H1 (cell line): ENCODE measurements at regions not wholly inside any gene's neighbourhood (a gene's known extent, or its start where the extent isn't known, plus 50 kb on each side); places are given as distances from the start of the nearest gene placed in this dataset.

ENCODE experiments used
- CTCF ChIA-PET: fragments of 300-600 bp; sonication (Branson Sonifier 250); formaldehyde crosslinking; loops from one replicate; lab custom pipeline; 2021; ENCODE audit not compliant: partially characterized antibody; lab: Charles Lee
- POLR2A ChIA-PET: fragments of 300-600 bp; sonication (Branson Sonifier 250); formaldehyde crosslinking; loops from one replicate; lab custom pipeline; 2021; ENCODE audit warnings: inconsistent platforms; ENCODE audit not compliant: partially characterized antibody; lab: Charles Lee
- DNase-seq, 2 experiments: peaks; one replicate each; pipeline versions ENCODE4 v3.0.0 to v3.0.0-alpha.2; 2010 to 2022; ENCODE audit warnings: low spot score in 2 of 2, low read depth in 1 of 2, mixed read lengths in 1 of 2
- FAIRE-seq: peaks from 2 replicates; lab custom pipeline; 2011; peaks lifted over from hg19 to GRCh38; lab: Jason Lieb, UNC
- H2AFZ ChIP-seq: 2 replicates; pipeline ENCODE4 v1.8.1; 2012; ENCODE audit warnings: low read length, inconsistent platforms
- H2AK5ac ChIP-seq: 2 replicates; pipeline ENCODE4 v1.6.1; 2013; ENCODE audit warnings: low read depth, low read length
- H2BK120ac ChIP-seq: replicated peaks from 2 replicates; pipeline ENCODE3; 2013; ENCODE audit warnings: low read depth, low read length, inconsistent platforms
- H2BK12ac ChIP-seq: 2 replicates; pipeline ENCODE4 v1.6.1; 2013; ENCODE audit warnings: low read depth, low read length
- H2BK15ac ChIP-seq: 2 replicates; pipeline ENCODE4 v1.6.1; 2013; ENCODE audit warnings: low read length
- H2BK20ac ChIP-seq: 2 replicates; pipeline ENCODE4 v1.6.1; 2013; ENCODE audit warnings: low read length
- H2BK5ac ChIP-seq: 2 replicates; pipeline ENCODE4 v1.6.1; 2013; ENCODE audit warnings: low read depth, low read length
- H3K14ac ChIP-seq: 2 replicates; pipeline ENCODE4 v1.6.1; 2013; ENCODE audit warnings: inconsistent platforms; ENCODE audit not compliant: insufficient read length
- H3K18ac ChIP-seq: 2 replicates; pipeline ENCODE4 v1.6.1; 2013; ENCODE audit warnings: low read length; ENCODE audit errors: extremely low read depth
- H3K23ac ChIP-seq: 2 replicates; pipeline ENCODE4 v1.6.1; 2013; ENCODE audit warnings: inconsistent platforms; ENCODE audit not compliant: insufficient read length
- H3K23me2 ChIP-seq: 2 replicates; pipeline ENCODE4 v1.6.1; 2013; ENCODE audit warnings: low read depth, low read length
- H3K27ac ChIP-seq: 2 replicates; pipeline ENCODE4 v1.6.1; 2011; ENCODE audit warnings: low read depth, low read length, inconsistent platforms
- H3K27me3 ChIP-seq, 4 experiments: replicated peaks in 1 of 4; 1 replicate in 1 of 4; 2 replicates in 3 of 4; pipeline versions ENCODE4 v1.6.1 to v1.8.1; 2011 to 2013; ENCODE audit warnings: low read length in 3 of 4, mild to moderate bottlenecking in 3 of 4, inconsistent platforms in 2 of 4, mixed read lengths in 2 of 4, moderate library complexity in 1 of 4; ENCODE audit not compliant: control insufficient read depth in 3 of 4, insufficient read depth in 3 of 4; ENCODE audit errors: extremely low read depth in 1 of 4
- H3K36me3 ChIP-seq, 4 experiments: 2 replicates each; pipeline versions ENCODE4 v1.6.1 to v1.8.1; 2011 to 2013; ENCODE audit warnings: mild to moderate bottlenecking in 4 of 4, low read length in 3 of 4, moderate library complexity in 2 of 4, control low read depth in 1 of 4, inconsistent platforms in 1 of 4; ENCODE audit not compliant: insufficient read depth in 4 of 4, control insufficient read depth in 2 of 4
- H3K4ac ChIP-seq: replicated peaks from 2 replicates; pipeline ENCODE3; 2013; ENCODE audit warnings: low read length, low read depth, mixed read lengths, inconsistent platforms; ENCODE audit not compliant: insufficient read length
- H3K4me1 ChIP-seq, 4 experiments: replicated peaks in 1 of 4; 1 replicate in 1 of 4; 2 replicates in 3 of 4; pipeline versions ENCODE4 v1.6.1 to v1.8.1; 2011 to 2013; ENCODE audit warnings: low read length in 3 of 4, inconsistent platforms in 2 of 4, mixed read lengths in 1 of 4; ENCODE audit not compliant: insufficient read depth in 4 of 4, control insufficient read depth in 3 of 4
- H3K4me2 ChIP-seq, 2 experiments: 2 replicates each; pipeline versions ENCODE4 v1.6.1 to v1.8.1; 2011 to 2013; ENCODE audit warnings: low read depth in 2 of 2, low read length in 2 of 2, control low read depth in 1 of 2, inconsistent platforms in 1 of 2, mild to moderate bottlenecking in 1 of 2; ENCODE audit not compliant: insufficient read depth in 1 of 2
- H3K4me3 ChIP-seq, 4 experiments: fragments of 200-600, 300-600 bp in 1 of 4; sonication (generic), shearing (Covaris generic), sonication (Bioruptor Twin) in 1 of 4; 2 replicates each; pipeline versions ENCODE4 v1.5.1 to v1.8.1; 2011 to 2016; ENCODE audit warnings: low read length in 4 of 4, low read depth in 3 of 4, control low read depth in 2 of 4, inconsistent platforms in 2 of 4, mild to moderate bottlenecking in 2 of 4, mixed read lengths in 1 of 4, moderate library complexity in 1 of 4; ENCODE audit not compliant: insufficient read depth in 2 of 4; ENCODE audit errors: extremely low read depth in 1 of 4
- H3K56ac ChIP-seq: replicated peaks from 2 replicates; pipeline ENCODE3; 2013; ENCODE audit warnings: low read depth, mild to moderate bottlenecking, mixed read lengths, low read length, inconsistent platforms; ENCODE audit not compliant: insufficient read length
- H3K79me1 ChIP-seq: 2 replicates; pipeline ENCODE4 v1.6.1; 2013; ENCODE audit warnings: low read depth, low read length, control low read depth
- H3K79me2 ChIP-seq, 2 experiments: 2 replicates each; pipeline versions ENCODE4 v1.6.1 to v1.8.1; 2012 to 2013; ENCODE audit warnings: low read length in 2 of 2, mild to moderate bottlenecking in 2 of 2, inconsistent platforms in 1 of 2; ENCODE audit not compliant: insufficient read depth in 2 of 2, control insufficient read depth in 1 of 2
- H3K9ac ChIP-seq, 4 experiments: replicated peaks in 1 of 4; 1 replicate in 1 of 4; 2 replicates in 3 of 4; pipeline versions ENCODE4 v1.6.1 to v1.8.1; 2011 to 2013; ENCODE audit warnings: low read depth in 3 of 4, low read length in 3 of 4, control low read depth in 2 of 4, mild to moderate bottlenecking in 2 of 4, moderate library complexity in 2 of 4, inconsistent platforms in 1 of 4; ENCODE audit errors: extremely low read depth in 1 of 4
- H3K9me3 ChIP-seq, 2 experiments: 2 replicates each; pipeline versions ENCODE4 v1.6.1 to v1.8.1; 2012 to 2013; ENCODE audit warnings: mild to moderate bottlenecking in 2 of 2, moderate library complexity in 2 of 2, control low read depth in 1 of 2, inconsistent platforms in 1 of 2, low read depth in 1 of 2, low read length in 1 of 2, mixed read lengths in 1 of 2; ENCODE audit not compliant: insufficient read depth in 2 of 2
- H4K20me1 ChIP-seq, 2 experiments: replicated peaks in 1 of 2; 2 replicates each; pipeline versions ENCODE3 to v1.8.1; 2011 to 2013; ENCODE audit warnings: inconsistent platforms in 2 of 2, low read length in 2 of 2, mild to moderate bottlenecking in 1 of 2; ENCODE audit not compliant: insufficient read depth in 2 of 2, control insufficient read depth in 1 of 2
- H4K5ac ChIP-seq: 2 replicates; pipeline ENCODE4 v1.6.1; 2013; ENCODE audit warnings: low read length, low read depth, mixed read lengths, inconsistent platforms; ENCODE audit not compliant: insufficient read length
- H4K8ac ChIP-seq: 2 replicates; pipeline ENCODE4 v1.8.0; 2013; ENCODE audit warnings: mild to moderate bottlenecking, moderate library complexity, low read length, inconsistent platforms; ENCODE audit not compliant: insufficient read depth; ENCODE audit errors: extremely low read depth
- H4K91ac ChIP-seq: replicated peaks from 2 replicates; pipeline ENCODE3; 2013; ENCODE audit warnings: low read length, mixed read lengths, inconsistent platforms; ENCODE audit not compliant: insufficient read length
- ASH2L ChIP-seq: fragments of 200-600, 300-600 bp; sonication (generic); IDR thresholded peaks from one replicate; pipeline ENCODE4 v1.7.1; 2017; ENCODE audit warnings: low read length
- CBX5 ChIP-seq: fragments of 300-800, 300-1000 bp; sonication (generic); IDR thresholded peaks from 2 replicates; pipeline ENCODE4 v1.7.1; 2016; ENCODE audit warnings: antibody characterized with exemption, low read length, low read depth
- CTBP2 ChIP-seq: IDR thresholded peaks from 2 replicates; pipeline ENCODE4 v1.7.0; 2011; ENCODE audit warnings: borderline replicate concordance, mild to moderate bottlenecking, moderate library complexity, mixed read lengths, low read length; ENCODE audit not compliant: insufficient read depth, insufficient read length
- EZH2 ChIP-seq: fragments of 200-600 bp; sonication (generic); IDR thresholded peaks from 2 replicates; pipeline ENCODE4 v1.7.1; 2012; ENCODE audit warnings: low read depth, mild to moderate bottlenecking, moderate library complexity, low read length, inconsistent platforms; ENCODE audit not compliant: severe bottlenecking
- JUN ChIP-seq: IDR thresholded peaks from 2 replicates; pipeline ENCODE4 v1.6.1; 2011; ENCODE audit warnings: low read depth, mild to moderate bottlenecking, improper control_type of control experiment, low read length
- KDM5A ChIP-seq: fragments of 200-600 bp; IDR thresholded peaks from 2 replicates; pipeline ENCODE4 v1.7.1; 2012; ENCODE audit warnings: mild to moderate bottlenecking, low read length, inconsistent platforms, mixed read lengths
- NANOG ChIP-seq: IDR thresholded peaks from 2 replicates; pipeline ENCODE4 v1.6.1; 2011; ENCODE audit warnings: low read length, low read depth, mild to moderate bottlenecking, inconsistent platforms; ENCODE audit not compliant: insufficient read depth, poor library complexity, severe bottlenecking
- PHF8 ChIP-seq: fragments of 200-600 bp; sonication (generic); conservative IDR thresholded peaks from 2 replicates; pipeline ENCODE4 v1.7.1; 2012; ENCODE audit warnings: low read depth, mild to moderate bottlenecking, inconsistent platforms, low read length, moderate library complexity
- RFX5 ChIP-seq: IDR thresholded peaks from 2 replicates; pipeline ENCODE4 v1.6.1; 2011; ENCODE audit warnings: low read depth, low read length, improper control_type of control experiment, borderline replicate concordance
- SIX5 ChIP-seq: IDR thresholded peaks from 2 replicates; pipeline ENCODE4 v1.6.1; 2011; ENCODE audit warnings: mild to moderate bottlenecking, low read depth, low read length
- TBP ChIP-seq: IDR thresholded peaks from 2 replicates; pipeline ENCODE4 v1.6.1; 2011; ENCODE audit warnings: low read depth, low read length, improper control_type of control experiment
- TCF12 ChIP-seq: IDR thresholded peaks from 2 replicates; pipeline ENCODE4 v1.6.1; 2011; ENCODE audit warnings: low read depth, mild to moderate bottlenecking, low read length
- WGBS, 2 experiments: shearing (Covaris generic) in 1 of 2; methylation state at CpG; one replicate each; pipeline versions ENCODE4 v1.1.6 to v1.1.7; 2013 to 2015; ENCODE audit warnings: low lambda C conversion rate in 2 of 2, mixed read lengths in 2 of 2, inconsistent platforms in 1 of 2, low coverage in 1 of 2, missing lambda C conversion rate in 1 of 2; ENCODE audit not compliant: insufficient replicate concordance in 2 of 2, insufficient coverage in 1 of 2, insufficient read length in 1 of 2; ENCODE audit errors: extremely low coverage in 1 of 2, missing lambda C conversion rate in 1 of 2; 5-methylcytosine and 5-hydroxymethylcytosine counted together
- TF ChIP-seq, protein P1 (sequence below): IDR thresholded peaks from 2 replicates; pipeline ENCODE4 v1.6.1; 2011; ENCODE audit warnings: low read length, improper control_type of control experiment

DNA sequence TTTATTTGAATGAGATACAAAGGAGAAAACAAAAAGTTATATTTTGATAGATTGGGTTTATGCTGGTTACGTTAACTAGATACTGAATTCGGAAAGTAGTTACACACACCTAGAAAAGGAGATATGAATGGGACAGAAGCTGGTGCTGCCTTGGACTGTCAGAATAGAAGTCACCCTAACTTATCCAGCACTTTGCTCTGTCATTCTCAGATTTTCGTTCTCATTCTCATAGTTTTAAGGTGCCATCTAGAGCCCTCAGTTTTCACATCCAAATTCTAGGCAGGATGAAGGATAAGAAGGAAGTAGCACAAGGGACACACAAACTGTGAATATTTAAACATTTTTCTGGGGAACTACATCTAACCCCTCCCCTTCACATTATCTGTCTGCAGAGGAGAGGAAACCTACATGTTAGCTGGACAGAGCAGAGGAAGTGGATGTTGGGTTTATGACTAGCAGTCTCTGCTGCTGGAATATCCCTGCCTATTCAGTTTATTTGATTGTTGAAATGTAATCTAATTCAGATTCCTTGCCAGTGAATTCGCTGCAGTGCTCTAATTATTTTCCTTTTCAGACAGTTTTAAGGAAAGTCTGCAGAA lies 521.9 kb downstream of the FAT4 start:
- H4K91ac ChIP-seq: no peak overlapping the region
- H2AK5ac ChIP-seq: no peak overlapping the region
- no peak for FAIRE-seq
- no peaks in the 10 kb centered on the region for H4K20me1 ChIP-seq
- peak overlapping the region; percentile 10; the same call in 1 of the 2 replicates for H2AFZ ChIP-seq
- ChIA-PET POLR2A (interaction anchor here (0.6 kb wide), 1 partner anchor 337 kb away, joined by 3 read pairs; no protein-coding TSS in a partner anchor), CTCF (interaction anchor here (1.0 to 1.2 kb wide), 2 partner anchors 19 to 73 kb away, joined by 3 read pairs; no protein-coding TSS in a partner anchor)
- no peaks in the 10 kb centered on the region for H3K27me3 ChIP-seq
- H2BK120ac ChIP-seq: no peak overlapping the region
- H2BK20ac ChIP-seq: no peak overlapping the region
- H4K5ac ChIP-seq: no peak overlapping the region
- no peak overlapping the region for H4K8ac ChIP-seq
- no peak overlapping the region for H3K9ac ChIP-seq
- no peak overlapping the region for H3K18ac ChIP-seq
- no peak overlapping the region for H3K56ac ChIP-seq
- no peak overlapping the region for H3K4me2 ChIP-seq
- 91% methylated on average over 4 of the region's 4 CpGs; no CpG with 5 or more reads in 1 of the 2 experiments for WGBS, 2 experiments
- H2BK5ac ChIP-seq: no peak overlapping the region
- DNase-seq: no peak
- H3K23me2 ChIP-seq: no peaks in the 10 kb centered on the region
- no peaks in the 10 kb centered on the region for H3K36me3 ChIP-seq
- H3K14ac ChIP-seq: no peak overlapping the region
- H2BK12ac ChIP-seq: no peak overlapping the region
- no peaks in the 10 kb centered on the region for H3K4me1 ChIP-seq
- H3K4ac ChIP-seq: no peak overlapping the region
- no peak overlapping the region for H2BK15ac ChIP-seq
- no peaks in the 10 kb centered on the region for H3K79me2 ChIP-seq
- H3K23ac ChIP-seq: no peak overlapping the region
- H3K4me3 ChIP-seq: no peak overlapping the region
- H3K9me3 ChIP-seq: no peaks in the 10 kb centered on the region
- no peaks in the 10 kb centered on the region for H3K79me1 ChIP-seq
- no peak overlapping the region for H3K27ac ChIP-seq
- TF ChIP-seq JUN: no peak
- no peak for TF ChIP-seq NANOG
- TF ChIP-seq PHF8: no peak
- no peak for TF ChIP-seq EZH2
- TF ChIP-seq, protein P1, sequence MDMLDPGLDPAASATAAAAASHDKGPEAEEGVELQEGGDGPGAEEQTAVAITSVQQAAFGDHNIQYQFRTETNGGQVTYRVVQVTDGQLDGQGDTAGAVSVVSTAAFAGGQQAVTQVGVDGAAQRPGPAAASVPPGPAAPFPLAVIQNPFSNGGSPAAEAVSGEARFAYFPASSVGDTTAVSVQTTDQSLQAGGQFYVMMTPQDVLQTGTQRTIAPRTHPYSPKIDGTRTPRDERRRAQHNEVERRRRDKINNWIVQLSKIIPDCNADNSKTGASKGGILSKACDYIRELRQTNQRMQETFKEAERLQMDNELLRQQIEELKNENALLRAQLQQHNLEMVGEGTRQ: no peak
- no peak for TF ChIP-seq CBX5
- no peak for TF ChIP-seq TBP
- no peak for TF ChIP-seq CTBP2
- no peak for TF ChIP-seq SIX5
- TF ChIP-seq ASH2L: no peak
- TF ChIP-seq TCF12: no peak
- TF ChIP-seq KDM5A: no peak
- no peak for TF ChIP-seq RFX5
